ENCODE measurements at regions not wholly inside any gene's neighbourhood (a gene's known extent, or its start where the extent isn't known, plus 50 kb on each side); places are given as distances from the start of the nearest gene placed in this dataset.

DNA sequence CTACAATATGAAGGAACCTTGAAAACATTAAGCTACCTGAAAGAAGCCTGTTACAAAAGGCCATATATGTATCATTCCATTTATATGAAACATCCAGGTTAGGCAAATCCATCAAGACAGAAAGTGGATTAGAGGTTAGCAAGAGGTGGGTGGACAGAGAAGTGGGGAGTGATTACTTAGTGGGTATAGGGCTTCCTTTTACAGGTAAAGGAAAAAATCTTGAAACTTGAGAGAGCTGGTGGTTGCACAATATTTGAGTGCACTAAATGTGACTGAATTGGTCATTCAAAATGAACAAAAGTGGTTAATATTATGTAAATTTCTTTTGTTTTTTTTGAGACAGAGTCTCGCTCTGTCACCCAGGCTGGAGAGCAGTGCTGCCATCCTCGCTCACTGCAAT lies 119.4 kb upstream of the KIF5B start:
- ChIA-PET CTCF (no interaction called here), POLR2A (no interaction called here)

DNA sequence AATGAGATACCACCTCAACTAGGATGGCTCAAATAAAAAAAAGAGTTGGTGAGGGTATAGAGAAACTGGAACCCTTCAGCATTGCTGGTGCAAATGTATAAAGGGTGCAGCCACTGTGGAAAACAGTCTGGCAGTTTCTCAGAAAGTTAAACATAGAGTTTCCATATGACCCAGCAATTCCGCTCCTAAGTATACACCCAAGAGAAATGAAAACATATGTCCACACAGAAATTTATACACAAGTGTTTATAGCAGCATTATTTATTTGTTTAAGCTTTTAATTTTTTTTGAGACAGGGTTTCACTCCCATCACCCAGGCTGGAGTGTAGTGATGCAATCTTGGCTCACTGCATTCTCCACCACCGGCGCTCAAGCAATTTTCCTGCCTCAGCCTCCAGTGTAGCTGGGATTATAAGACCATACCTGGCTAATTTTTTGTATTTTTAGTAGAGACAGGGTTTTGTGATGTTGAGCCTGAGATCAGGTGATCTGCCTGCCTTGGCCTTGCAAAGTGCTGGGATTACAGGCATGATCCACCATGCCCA lies 118.2 kb upstream of the KIF5B start:
- CTCF ChIA-PET: no interaction called here
- POLR2A ChIA-PET: no interaction called here

DNA sequence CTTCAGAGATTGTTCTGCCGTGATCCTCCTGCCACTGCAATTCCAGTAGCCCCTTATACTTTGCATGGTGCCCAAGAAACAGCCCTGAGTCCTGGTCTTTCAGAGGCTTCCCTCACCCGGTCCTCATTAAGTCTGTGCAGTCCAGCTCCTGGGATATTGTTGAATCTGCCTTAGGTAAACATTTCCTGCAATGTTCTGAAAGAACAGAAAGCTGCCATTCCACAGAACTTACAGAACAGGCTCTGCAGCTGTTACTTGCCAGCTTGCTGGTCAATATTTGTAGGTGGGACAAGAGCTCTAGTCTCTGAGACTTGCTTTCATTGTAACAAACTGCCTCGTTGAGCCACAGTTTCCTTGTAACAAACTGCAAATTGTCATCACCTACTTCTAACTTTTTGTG lies 115.0 kb upstream of the KIF5B start:
- CTCF ChIA-PET: no interaction called here
- POLR2A ChIA-PET: no interaction called here

DNA sequence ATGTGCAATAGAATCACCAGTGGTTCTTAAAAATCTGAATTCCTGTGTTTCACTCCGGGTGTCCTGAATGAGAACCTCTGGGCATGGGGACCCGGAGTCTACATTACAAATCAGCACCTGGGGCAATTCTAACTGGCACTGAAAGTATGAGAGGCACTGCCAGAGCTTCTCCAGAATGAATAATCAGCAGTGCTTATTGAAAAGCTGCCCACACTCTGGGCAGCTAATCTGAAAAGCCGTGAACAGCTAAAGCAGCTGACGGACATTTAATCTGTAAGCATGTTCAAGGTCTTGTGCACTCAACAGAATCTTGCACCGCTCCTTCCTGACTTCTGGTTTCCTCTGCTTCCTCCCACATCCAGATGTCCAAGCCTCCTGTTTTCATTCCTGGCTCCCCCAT lies 113.3 kb upstream of the KIF5B start:
- ChIA-PET CTCF (no interaction called here), POLR2A (no interaction called here)

DNA sequence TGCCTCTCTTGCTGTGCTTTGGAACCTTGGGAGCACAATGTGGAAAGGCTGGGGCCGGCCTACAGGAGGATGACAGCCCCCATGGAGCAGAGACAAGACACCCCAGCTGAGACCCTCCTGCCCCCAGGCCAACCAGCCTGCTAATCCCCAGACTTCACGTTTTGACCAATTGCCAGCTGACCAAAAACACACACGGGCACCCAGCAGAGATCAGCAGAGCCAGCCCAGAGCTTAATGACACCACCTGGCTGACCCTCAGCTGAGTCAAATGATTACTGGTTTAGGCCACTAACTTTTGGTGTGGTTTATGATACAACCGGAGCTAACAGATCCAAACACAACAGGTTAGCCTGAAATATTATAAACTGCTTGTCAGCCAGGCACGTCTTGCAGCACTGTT lies 111.2 kb upstream of the KIF5B start:
- CTCF ChIA-PET: no interaction called here
- POLR2A ChIA-PET: interaction anchor here (0.6 kb wide), 1 partner anchor 268 kb away, joined by 4 read pairs; no protein-coding TSS in a partner anchor

DNA sequence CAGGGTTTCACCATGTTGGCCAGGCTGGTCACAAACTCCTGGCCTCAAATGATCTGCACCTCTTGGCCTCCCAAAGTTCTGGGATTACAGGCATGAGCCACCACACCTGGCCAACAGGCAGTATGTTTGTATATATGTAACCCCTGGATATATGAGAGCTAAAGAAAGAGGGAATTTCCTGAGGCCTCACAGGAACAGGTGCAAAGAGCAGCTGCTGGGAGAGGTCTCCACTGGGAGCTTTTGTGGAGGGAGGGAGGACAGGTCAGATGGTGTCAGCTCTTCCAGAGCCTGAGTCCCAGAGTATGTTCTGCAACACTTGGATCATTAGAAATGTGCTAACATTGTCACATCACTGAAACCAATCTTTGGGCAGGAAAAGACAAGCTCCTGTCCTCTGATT lies 110.1 kb upstream of the KIF5B start:
- ChIA-PET POLR2A (no interaction called here), CTCF (interaction anchor here (0.6 kb wide), 1 partner anchor 827 kb away, joined by 3 read pairs; no protein-coding TSS in a partner anchor)

DNA sequence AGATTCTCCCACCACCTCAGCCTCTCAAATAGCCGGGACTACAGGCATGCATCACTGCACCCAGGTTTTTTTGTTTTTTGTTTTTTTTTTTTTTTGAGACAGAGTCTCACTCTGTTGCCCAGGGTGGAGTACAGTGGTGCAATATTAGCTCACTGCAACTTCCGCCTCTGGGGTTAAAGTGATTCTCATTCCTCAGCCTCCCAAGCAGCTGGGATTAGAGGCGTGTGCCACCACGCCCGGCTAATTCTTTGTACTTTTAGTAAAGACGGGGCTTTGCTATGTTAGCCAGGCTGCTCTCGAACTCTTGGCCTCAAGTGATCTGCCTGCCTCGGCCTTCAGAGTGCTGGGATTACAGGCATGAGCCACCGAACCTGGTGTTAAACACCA lies 107.5 kb upstream of the KIF5B start:
- ChIA-PET POLR2A (no interaction called here), CTCF (no interaction called here)

DNA sequence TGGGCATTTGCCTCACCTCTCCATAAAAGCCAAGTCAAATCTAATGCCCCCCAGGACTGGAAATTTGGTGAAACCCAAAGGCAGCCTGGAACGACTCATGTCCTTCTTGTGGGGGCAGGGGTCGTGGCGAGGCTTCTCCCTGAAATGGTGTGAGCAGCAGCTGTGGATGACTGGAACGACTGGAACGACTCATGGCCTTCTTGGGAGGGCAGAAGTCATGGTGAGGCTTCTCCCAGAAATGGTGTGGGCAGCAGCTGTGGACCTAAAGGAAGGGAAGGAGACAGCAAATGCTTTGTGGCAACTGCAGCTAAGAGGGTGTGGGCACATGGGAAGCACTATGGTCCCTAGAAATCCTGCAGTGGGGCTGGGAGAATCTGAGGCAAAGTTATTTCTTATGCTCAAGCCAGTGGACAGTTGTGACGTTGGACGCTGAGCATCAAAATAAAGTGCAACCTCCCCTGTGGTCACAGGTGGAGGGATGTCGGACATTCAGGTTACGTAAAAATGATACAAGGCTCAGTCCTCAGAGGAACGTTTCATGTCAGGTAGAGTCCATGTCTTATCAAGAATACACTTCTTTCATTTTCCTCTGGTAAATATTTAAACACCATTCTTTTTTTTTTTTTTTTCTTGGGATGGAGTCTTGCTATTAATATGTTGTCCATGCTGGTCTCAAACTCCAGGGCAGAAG lies 107.0 kb upstream of the KIF5B start:
- ChIA-PET POLR2A (no interaction called here), CTCF (no interaction called here)

DNA sequence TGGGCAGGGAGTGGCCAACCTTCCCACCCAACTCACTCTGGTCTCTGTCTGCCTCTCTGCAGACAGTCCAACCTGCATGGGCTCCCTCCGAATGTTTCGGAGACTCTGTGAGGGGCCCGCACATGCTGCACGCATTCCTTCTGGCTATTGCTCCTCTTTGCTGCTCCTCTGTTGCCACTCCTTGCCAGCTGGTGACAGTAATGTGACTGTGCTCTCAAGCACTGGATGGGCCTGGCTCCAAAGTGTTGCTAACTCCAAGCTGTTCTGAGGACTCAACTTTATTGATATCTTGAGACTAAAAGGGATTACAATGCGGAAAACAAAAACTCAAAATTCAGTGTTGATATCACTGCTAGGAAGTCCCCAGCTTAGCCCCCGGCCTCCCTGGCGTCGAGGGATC lies 105.4 kb upstream of the KIF5B start:
- ChIA-PET POLR2A (no interaction called here), CTCF (interaction anchor here (1.0 kb wide), 1 partner anchor 9 kb away, joined by 3 read pairs; no protein-coding TSS in a partner anchor)

DNA sequence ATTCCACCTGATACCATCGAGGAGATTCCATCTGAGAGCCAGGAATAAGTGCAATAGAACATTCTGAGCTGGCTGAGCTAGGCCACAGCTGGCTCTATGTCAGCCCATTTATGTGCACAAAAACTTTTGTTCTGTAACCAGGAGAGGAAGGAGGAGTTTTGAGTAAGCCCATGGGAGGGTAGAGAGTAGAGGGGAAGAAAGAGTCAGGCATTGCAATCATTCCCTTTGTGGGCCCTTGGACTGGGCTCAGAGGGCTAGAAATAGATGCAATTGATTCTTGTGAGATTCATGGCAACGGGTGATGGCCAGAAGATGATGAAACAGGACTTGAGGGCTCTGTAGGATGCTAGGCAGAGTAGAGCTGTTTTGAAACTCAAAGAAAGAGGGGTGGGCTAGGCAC lies 104.6 kb upstream of the KIF5B start:
- CTCF ChIA-PET: no interaction called here

DNA sequence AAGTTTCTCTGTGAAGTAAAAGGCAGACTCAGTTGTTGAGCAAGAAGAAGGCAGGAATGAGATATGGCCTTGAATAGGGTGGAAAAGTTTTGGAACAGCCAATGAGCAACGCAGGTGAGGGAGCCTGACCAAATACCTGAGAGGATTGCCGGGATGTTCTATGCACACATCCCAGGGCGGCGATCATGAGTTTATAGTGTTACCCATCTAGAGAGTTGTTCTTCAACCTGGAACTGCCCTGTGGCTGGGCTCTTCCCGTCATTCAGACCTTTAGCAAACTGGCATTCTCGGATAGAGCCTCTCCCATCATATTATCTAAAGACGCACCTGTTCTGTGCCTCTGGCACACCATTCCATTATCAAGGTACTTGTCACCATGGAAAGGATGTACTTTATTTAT lies 103.0 kb upstream of the KIF5B start:
- ChIA-PET CTCF (no interaction called here), POLR2A (no interaction called here)

More for the DNA sequence above, 104.6 kb upstream of the KIF5B start:
- POLR2A ChIA-PET: no interaction called here

DNA sequence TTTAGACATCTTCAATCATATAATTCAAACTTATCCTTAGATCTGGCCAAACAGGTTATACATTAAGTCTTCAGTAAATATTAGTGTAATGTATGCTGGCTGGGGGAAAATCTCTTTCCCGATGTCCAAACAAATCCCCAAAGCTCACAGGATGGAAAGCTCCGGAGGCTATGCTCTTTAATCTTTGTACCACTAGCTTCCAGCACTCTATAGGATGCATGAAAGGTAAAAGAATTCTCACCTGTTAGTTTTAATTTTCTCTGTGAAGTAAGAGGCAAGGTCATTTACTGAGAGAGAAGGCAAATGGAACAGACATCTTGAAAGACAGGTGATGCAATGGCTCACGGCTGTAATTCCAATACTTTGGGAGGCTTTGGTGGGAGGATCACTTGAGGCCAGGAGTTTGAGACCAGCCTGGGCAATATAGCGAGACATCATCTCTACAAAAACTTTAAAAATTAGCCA lies 99.8 kb upstream of the KIF5B start:
- POLR2A ChIA-PET: no interaction called here
- CTCF ChIA-PET: interaction anchor here (0.6 kb wide), 1 partner anchor 223 kb away, joined by 3 read pairs; no protein-coding TSS in a partner anchor

DNA sequence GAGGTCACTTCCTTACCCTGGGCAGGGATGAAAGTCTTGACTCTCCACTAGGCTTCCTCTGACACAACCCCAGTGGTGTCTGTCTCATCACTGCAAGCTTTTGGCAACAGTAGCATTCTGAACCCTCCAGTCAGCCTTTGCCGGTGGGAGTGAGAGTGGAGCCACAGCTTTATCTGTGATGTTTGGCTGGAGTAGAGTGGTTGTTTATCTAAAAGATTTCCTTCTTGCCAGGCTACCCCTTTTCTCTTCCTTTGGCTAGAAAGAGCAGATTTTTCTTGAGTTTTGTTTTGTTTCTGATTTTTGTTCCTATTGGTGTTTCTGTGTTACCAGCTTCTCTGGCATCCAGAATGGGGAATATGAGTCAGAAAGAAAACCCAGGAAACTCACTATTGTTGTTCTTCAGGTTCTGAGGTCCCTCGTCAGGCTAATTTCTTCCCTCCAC lies 98.9 kb upstream of the KIF5B start:
- CTCF ChIA-PET: no interaction called here
- POLR2A ChIA-PET: no interaction called here

DNA sequence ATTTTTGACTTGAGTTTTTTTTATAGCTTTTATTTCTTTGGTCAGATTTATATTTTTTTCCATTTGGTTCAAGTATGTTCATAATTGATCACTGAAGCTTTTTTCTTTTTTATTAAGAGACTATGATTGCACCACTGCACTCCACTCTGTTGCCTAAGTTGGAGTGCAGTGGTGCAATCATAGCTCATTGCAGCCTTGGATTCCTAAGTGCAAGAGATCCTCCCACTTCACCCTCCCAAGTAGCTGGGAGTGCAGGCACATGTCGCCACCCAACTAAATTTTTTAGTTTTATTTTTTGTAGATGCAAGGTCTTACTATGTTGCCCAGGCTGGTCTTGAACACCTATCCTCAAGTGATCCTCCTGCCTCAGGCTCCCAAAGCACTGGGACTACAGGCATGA lies 97.7 kb upstream of the KIF5B start:
- ChIA-PET POLR2A (no interaction called here), CTCF (no interaction called here)

DNA sequence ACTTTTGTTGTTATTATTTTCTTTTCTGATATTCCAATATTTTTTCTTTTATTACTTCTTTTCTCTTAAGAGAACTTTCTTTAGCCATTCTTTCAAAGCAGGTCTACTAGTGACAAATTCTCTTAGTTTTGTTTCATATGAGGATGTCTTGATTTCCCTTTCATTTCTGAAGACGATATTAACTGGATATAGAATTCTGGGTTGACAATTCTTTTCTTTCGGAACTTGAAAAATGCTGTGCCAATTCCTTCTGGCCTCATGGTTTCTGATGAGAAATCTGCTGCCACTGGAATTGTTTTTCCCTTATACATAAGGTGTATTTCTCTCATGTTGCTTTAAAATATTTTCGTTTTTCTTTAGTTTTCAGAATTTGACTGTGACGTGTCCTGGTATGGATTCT lies 97.0 kb upstream of the KIF5B start:
- ChIA-PET POLR2A (no interaction called here), CTCF (no interaction called here)

DNA sequence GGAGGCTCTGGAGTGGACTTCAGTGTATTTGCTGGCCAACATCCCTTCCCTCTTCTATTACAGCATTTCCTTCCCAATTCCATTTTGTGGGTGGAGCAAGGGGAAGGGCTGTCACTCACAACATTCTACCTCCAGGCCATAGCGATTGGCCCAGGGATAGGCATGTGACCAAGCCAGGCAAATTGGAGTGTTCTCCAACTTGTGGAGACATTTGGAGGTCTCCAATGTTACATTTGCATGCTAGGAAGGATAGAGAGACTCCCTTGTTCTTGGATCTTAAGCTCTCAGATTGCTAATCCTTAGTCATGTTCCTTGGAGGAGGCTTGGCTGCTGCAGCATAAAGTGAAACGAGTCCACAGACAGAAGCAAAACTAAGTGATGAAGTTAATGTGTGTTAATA lies 95.6 kb upstream of the KIF5B start:
- ChIA-PET CTCF (interaction anchor here (0.7 kb wide), 1 partner anchor 10 kb away, joined by 3 read pairs; no protein-coding TSS in a partner anchor), POLR2A (no interaction called here)

DNA sequence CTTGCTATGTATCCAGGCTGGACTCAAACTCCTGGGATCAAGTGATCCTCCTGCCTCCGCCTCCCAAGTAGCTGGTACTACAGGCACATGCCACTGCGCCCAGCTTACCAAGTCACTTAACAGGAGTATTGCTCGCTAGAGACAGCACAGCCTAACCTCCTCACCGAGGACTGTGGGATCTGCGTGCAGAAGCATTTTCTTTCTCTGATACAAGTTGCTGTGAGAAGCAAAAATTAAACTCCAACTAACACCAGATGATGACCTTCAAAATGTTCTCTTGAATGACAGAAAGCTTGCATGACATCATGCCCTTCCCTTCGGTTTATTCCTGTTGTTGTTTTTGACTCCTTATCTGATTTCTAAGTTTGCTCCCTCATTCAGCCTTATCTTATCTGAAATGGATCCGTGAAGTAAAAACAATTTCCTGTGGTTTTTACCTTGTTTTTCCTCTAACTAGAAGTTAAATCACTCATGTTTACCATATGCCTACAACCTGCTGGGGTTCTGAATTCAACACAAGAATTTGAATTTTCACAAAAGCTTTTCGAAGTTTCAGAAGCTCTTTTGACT lies 94.4 kb upstream of the KIF5B start:
- POLR2A ChIA-PET: interaction anchor here (0.6 kb wide), 1 partner anchor 93 kb away, joined by 3 read pairs; no protein-coding TSS in a partner anchor
- CTCF ChIA-PET: no interaction called here

DNA sequence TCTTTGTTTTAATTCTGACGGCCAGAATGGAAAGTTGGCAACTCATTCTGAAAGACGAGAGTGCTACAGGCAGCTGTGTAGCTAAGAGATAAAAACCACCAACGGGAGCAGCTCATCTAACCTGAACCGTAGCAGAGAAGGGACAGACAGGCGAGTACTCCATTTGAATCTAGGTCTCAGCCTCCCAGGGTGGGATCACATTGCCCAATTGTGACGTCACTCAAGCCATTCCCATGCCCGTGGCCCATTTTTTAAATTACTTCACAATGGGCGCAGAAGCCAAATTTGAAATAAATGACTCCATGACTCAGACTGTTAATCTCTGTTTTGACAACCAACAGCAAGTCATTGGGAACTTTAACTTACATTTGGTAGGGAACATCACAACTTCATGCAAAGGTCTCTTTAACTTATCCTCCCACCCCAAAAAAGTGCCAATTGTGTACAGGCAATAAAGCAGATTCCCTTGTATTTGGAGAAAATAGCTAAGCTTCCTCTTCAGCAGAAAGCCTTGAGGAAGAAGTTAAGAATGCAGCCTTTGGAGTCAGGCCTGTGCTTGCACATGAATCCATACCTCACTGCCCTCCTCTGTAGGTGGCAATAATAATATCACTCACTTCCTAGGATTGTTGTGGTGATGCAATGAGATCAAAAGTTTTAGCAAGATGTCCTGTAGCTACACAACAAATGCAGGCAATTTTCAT lies 93.2 kb upstream of the KIF5B start:
- CTCF ChIA-PET: interaction anchor here (0.6 kb wide), 2 partner anchors 62 to 65 kb away, joined by 3 to 4 read pairs; no protein-coding TSS in a partner anchor
- POLR2A ChIA-PET: interaction anchor here (0.7 kb wide), 1 partner anchor 1291 kb away, joined by 3 read pairs; no protein-coding TSS in a partner anchor

DNA sequence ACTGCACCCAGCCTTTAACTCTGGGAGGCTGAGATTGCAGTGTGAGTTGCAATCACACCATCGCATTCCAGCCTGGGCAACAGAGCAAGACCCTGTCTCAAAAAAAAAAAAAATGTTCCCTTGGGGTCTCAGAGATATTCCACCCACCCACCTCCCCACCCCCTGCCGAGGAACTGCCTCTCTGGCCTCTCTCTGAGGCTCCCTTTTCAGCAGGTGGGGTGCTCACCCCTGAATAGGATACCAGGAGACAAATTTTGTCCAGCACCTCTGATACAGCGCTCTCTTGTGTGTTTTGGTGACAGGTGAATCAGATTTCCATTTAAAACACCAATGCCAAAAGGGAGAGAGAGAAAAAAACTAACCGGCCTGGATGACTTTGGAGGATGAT lies 92.6 kb upstream of the KIF5B start:
- ChIA-PET CTCF (interaction anchor here (0.6 kb wide), 1 partner anchor 64 kb away, joined by 3 read pairs; no protein-coding TSS in a partner anchor), POLR2A (no interaction called here)

DNA sequence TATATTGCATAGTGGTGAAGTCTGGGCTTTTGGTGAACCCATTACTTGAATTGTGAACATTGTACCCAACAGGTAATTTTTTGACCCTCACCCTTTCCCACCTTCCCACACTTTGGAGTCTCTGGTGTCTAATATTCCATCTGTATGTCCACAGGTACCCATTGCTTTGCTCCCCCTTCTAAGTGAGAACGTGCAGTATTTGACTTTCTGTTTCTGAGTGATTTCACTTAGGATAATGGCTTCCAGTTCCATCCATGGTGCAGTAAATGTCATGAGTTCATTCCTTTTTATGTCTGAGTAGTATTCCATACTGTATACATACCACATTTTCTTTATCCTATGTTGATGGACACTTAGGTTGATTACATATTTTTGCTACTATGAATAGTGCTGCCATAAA lies 91.5 kb upstream of the KIF5B start:
- CTCF ChIA-PET: no interaction called here

DNA sequence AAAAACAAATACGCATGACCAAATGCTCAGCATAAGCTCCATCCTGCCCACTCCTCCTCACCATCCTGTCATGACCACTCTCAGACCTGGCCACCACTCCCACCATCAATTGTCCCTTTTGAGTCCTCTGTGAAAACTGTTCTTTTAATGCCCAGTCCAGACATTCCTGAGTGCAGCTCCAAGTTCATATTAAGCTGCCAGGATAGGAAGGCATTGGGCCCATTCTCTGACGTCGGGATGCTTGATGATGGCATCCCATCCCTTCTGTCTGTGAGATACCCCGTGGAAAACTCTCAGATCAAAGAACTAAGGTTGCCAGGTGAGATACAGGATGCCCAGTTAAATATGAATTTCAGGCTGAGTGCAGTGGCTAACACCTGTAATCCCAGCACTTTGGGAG lies 89.9 kb upstream of the KIF5B start:
- POLR2A ChIA-PET: no interaction called here
- CTCF ChIA-PET: interaction anchor here (0.7 kb wide), 2 partner anchors 13 to 181 kb away, joined by 3 read pairs; no protein-coding TSS in a partner anchor

More for the DNA sequence above, 91.5 kb upstream of the KIF5B start:
- POLR2A ChIA-PET: no interaction called here
